ENCODE measurements at regions not wholly inside any gene's neighbourhood (a gene's known extent, or its start where the extent isn't known, plus 50 kb on each side); places are given as distances from the start of the nearest gene placed in this dataset.

- no peak for DNase-seq
- no peaks in the 10 kb centered on the region for H3K4me1 Mint-ChIP-seq
- no peaks in the 10 kb centered on the region for H3K27me3 Mint-ChIP-seq
- ATAC-seq = no peak
- H3K27ac Mint-ChIP-seq = no peak overlapping the region
- H3K4me3 Mint-ChIP-seq = no peak overlapping the region
- no peaks in the 10 kb centered on the region for H3K36me3 Mint-ChIP-seq (ENCODE audit: low read depth)
- no peaks in the 10 kb centered on the region for H3K9me3 Mint-ChIP-seq
These were observed 177.0 kb upstream of the VASH1 start for GRCh38 chr14:76584271-76584702.

- ATAC-seq = no peak
- H3K9me3 Mint-ChIP-seq = no peaks in the 10 kb centered on the region
- H3K36me3 Mint-ChIP-seq (ENCODE audit: low read depth) = no peaks in the 10 kb centered on the region
- no peak for DNase-seq
- H3K27me3 Mint-ChIP-seq = no peaks in the 10 kb centered on the region
- H3K4me3 Mint-ChIP-seq = no peak overlapping the region
- no peaks in the 10 kb centered on the region for H3K4me1 Mint-ChIP-seq
- H3K27ac Mint-ChIP-seq = no peak overlapping the region
These were observed 175.7 kb upstream of the VASH1 start for GRCh38 chr14:76585616-76586015.

GRCh38 chr14:76589246-76589645 lies 172.0 kb upstream of the VASH1 start:
- Mint-ChIP-seq H3K27ac (no peak overlapping the region), H3K36me3 (ENCODE audit: low read depth) (no peaks in the 10 kb centered on the region), H3K9me3 (no peaks in the 10 kb centered on the region), H3K4me1 (no peaks in the 10 kb centered on the region), H3K27me3 (no peaks in the 10 kb centered on the region), H3K4me3 (no peak overlapping the region)
- ATAC-seq (no peak), DNase-seq (no peak)

GRCh38 chr14:76591266-76591665 lies 170.0 kb upstream of the VASH1 start:
- H3K4me3 Mint-ChIP-seq = no peak overlapping the region
- no peaks in the 10 kb centered on the region for H3K36me3 Mint-ChIP-seq (ENCODE audit: low read depth)
- ATAC-seq (no peak), DNase-seq (no peak)
- H3K27me3 Mint-ChIP-seq = no peaks in the 10 kb centered on the region
- no peaks in the 10 kb centered on the region for H3K9me3 Mint-ChIP-seq
- H3K27ac Mint-ChIP-seq = no peak overlapping the region
- no peaks in the 10 kb centered on the region for H3K4me1 Mint-ChIP-seq

GRCh38 chr14:76595266-76595665 lies 166.0 kb upstream of the VASH1 start:
- Mint-ChIP-seq H3K4me1 (no peaks in the 10 kb centered on the region), H3K27ac (no peak overlapping the region), H3K4me3 (no peak overlapping the region), H3K27me3 (no peaks in the 10 kb centered on the region), H3K36me3 (ENCODE audit: low read depth) (no peaks in the 10 kb centered on the region), H3K9me3 (no peaks in the 10 kb centered on the region)
- ATAC-seq = no peak
- no peak for DNase-seq

GRCh38 chr14:76597387-76597786 lies 163.9 kb upstream of the VASH1 start:
- no peaks in the 10 kb centered on the region for H3K27me3 Mint-ChIP-seq
- no peaks in the 10 kb centered on the region for H3K9me3 Mint-ChIP-seq
- DNase-seq (no peak), ATAC-seq (no peak)
- H3K27ac Mint-ChIP-seq = no peak overlapping the region
- no peaks in the 10 kb centered on the region for H3K4me1 Mint-ChIP-seq
- H3K36me3 Mint-ChIP-seq (ENCODE audit: low read depth) = no peaks in the 10 kb centered on the region
- no peak overlapping the region for H3K4me3 Mint-ChIP-seq

GRCh38 chr14:76599141-76599540 lies 162.1 kb upstream of the VASH1 start:
- Mint-ChIP-seq H3K4me3 (no peak overlapping the region), H3K27ac (no peak overlapping the region), H3K36me3 (ENCODE audit: low read depth) (no peaks in the 10 kb centered on the region), H3K9me3 (no peaks in the 10 kb centered on the region), H3K4me1 (no peaks in the 10 kb centered on the region), H3K27me3 (peaks cover 2% of the 10 kb centered on the region)
- no peak for ATAC-seq
- DNase-seq = no peak

GRCh38 chr14:76599559-76600287 lies 161.5 kb upstream of the VASH1 start:
- ATAC-seq (no peak), DNase-seq (no peak)
- no peak overlapping the region for H3K4me3 Mint-ChIP-seq
- H3K4me1 Mint-ChIP-seq = no peaks in the 10 kb centered on the region
- H3K36me3 Mint-ChIP-seq (ENCODE audit: low read depth) = no peaks in the 10 kb centered on the region
- H3K27ac Mint-ChIP-seq = no peak overlapping the region
- H3K27me3 Mint-ChIP-seq = peaks cover 4% of the 10 kb centered on the region
- no peaks in the 10 kb centered on the region for H3K9me3 Mint-ChIP-seq

GRCh38 chr14:76603713-76604112 lies 157.6 kb upstream of the VASH1 start:
- Mint-ChIP-seq H3K27me3 (peaks cover 4% of the 10 kb centered on the region), H3K4me3 (no peak overlapping the region), H3K9me3 (no peaks in the 10 kb centered on the region), H3K36me3 (ENCODE audit: low read depth) (no peaks in the 10 kb centered on the region), H3K4me1 (no peaks in the 10 kb centered on the region), H3K27ac (no peak overlapping the region)
- ATAC-seq = no peak
- no peak for DNase-seq

- H3K27me3 Mint-ChIP-seq = peaks cover 11% of the 10 kb centered on the region
- no peaks in the 10 kb centered on the region for H3K9me3 Mint-ChIP-seq
- H3K27ac Mint-ChIP-seq = no peak overlapping the region
- no peak overlapping the region for H3K4me3 Mint-ChIP-seq
- no peaks in the 10 kb centered on the region for H3K4me1 Mint-ChIP-seq
- H3K36me3 Mint-ChIP-seq (ENCODE audit: low read depth) = no peaks in the 10 kb centered on the region
- ATAC-seq (no peak), DNase-seq (no peak)
These were observed 153.8 kb upstream of the VASH1 start for GRCh38 chr14:76607510-76607909.

GRCh38 chr14:76612654-76613053 lies 148.6 kb upstream of the VASH1 start:
- DNase-seq (no peak), ATAC-seq (no peak)
- Mint-ChIP-seq H3K27me3 (peaks cover 12% of the 10 kb centered on the region), H3K36me3 (ENCODE audit: low read depth) (no peaks in the 10 kb centered on the region), H3K27ac (no peak overlapping the region), H3K4me1 (no peaks in the 10 kb centered on the region), H3K9me3 (peaks cover 8% of the 10 kb centered on the region), H3K4me3 (no peak overlapping the region)

- Mint-ChIP-seq H3K9me3 (peaks cover 13% of the 10 kb centered on the region), H3K4me1 (no peaks in the 10 kb centered on the region), H3K36me3 (ENCODE audit: low read depth) (no peaks in the 10 kb centered on the region), H3K27me3 (peaks cover 12% of the 10 kb centered on the region), H3K4me3 (no peak overlapping the region), H3K27ac (no peak overlapping the region)
- ATAC-seq (no peak), DNase-seq (no peak)
These were observed 147.7 kb upstream of the VASH1 start for GRCh38 chr14:76613616-76614015.

- no peak overlapping the region for H3K4me3 Mint-ChIP-seq
- ATAC-seq (no peak), DNase-seq (no peak)
- H3K27me3 Mint-ChIP-seq = peaks cover 12% of the 10 kb centered on the region
- no peaks in the 10 kb centered on the region for H3K4me1 Mint-ChIP-seq
- H3K36me3 Mint-ChIP-seq (ENCODE audit: low read depth) = no peaks in the 10 kb centered on the region
- H3K27ac Mint-ChIP-seq = no peak overlapping the region
- H3K9me3 Mint-ChIP-seq = peaks cover 18% of the 10 kb centered on the region
These were observed 145.9 kb upstream of the VASH1 start for GRCh38 chr14:76615331-76615730.

GRCh38 chr14:76617440-76617839 lies 143.8 kb upstream of the VASH1 start:
- no peak for DNase-seq
- peaks cover 18% of the 10 kb centered on the region for H3K9me3 Mint-ChIP-seq
- peaks cover 5% of the 10 kb centered on the region for H3K27me3 Mint-ChIP-seq
- no peak overlapping the region for H3K4me3 Mint-ChIP-seq
- no peaks in the 10 kb centered on the region for H3K4me1 Mint-ChIP-seq
- no peak for ATAC-seq
- H3K27ac Mint-ChIP-seq = no peak overlapping the region
- no peaks in the 10 kb centered on the region for H3K36me3 Mint-ChIP-seq (ENCODE audit: low read depth)

GRCh38 chr14:76636602-76637001 lies 124.7 kb upstream of the VASH1 start:
- DNase-seq = no peak
- Mint-ChIP-seq H3K4me1 (no peaks in the 10 kb centered on the region), H3K27me3 (peaks cover 9% of the 10 kb centered on the region), H3K27ac (no peak overlapping the region), H3K4me3 (no peak overlapping the region), H3K36me3 (ENCODE audit: low read depth) (no peaks in the 10 kb centered on the region), H3K9me3 (peaks cover 3% of the 10 kb centered on the region)
- no peak for ATAC-seq

GRCh38 chr14:76638841-76639240 lies 122.4 kb upstream of the VASH1 start:
- no peaks in the 10 kb centered on the region for H3K36me3 Mint-ChIP-seq (ENCODE audit: low read depth)

More at GRCh38 chr14:76638841-76639240, 122.4 kb upstream of the VASH1 start:
- ATAC-seq (no peak), DNase-seq (no peak)
- H3K27me3 Mint-ChIP-seq = peaks cover 9% of the 10 kb centered on the region
- peaks cover 3% of the 10 kb centered on the region for H3K9me3 Mint-ChIP-seq
- H3K4me1 Mint-ChIP-seq = no peaks in the 10 kb centered on the region
- no peak overlapping the region for H3K4me3 Mint-ChIP-seq
- no peak overlapping the region for H3K27ac Mint-ChIP-seq

All from activated naive CD8-positive, alpha-beta T cell treated with anti-CD3 and anti-CD28 coated beads, Interleukin-2, amount 50 U/mL, for 24 hours (primary cell).